ENCODE measurements at regions not wholly inside any gene's neighbourhood (a gene's known extent, or its start where the extent isn't known, plus 50 kb on each side); places are given as distances from the start of the nearest gene placed in this dataset.

GRCh38 chr21:31566064-31566463 lies 93.4 kb upstream of the SOD1 start:
- no peak for DNase-seq

GRCh38 chr21:31564439-31564838 lies 95.1 kb upstream of the SOD1 start:
- DNase-seq = peak; percentile 70

- DNase-seq = no peak
Measured at GRCh38 chr21:31560479-31560878, 99.0 kb upstream of the SOD1 start.

- peak; percentile 98 for DNase-seq
Measured at GRCh38 chr21:31559368-31560119, 99.9 kb upstream of the SOD1 start.

- peak; percentile 97 for DNase-seq
Measured at GRCh38 chr21:31558962-31559367, 100.5 kb upstream of the SOD1 start.

GRCh38 chr21:31558189-31558961 lies 101.1 kb upstream of the SOD1 start:
- DNase-seq = no peak

- no peak for DNase-seq
Measured at GRCh38 chr21:31557421-31558188, 101.9 kb upstream of the SOD1 start.

GRCh38 chr21:31556662-31557061 lies 102.8 kb upstream of the SOD1 start:
- no peak for DNase-seq

GRCh38 chr21:31555741-31556191 lies 103.7 kb upstream of the SOD1 start:
- no peak for DNase-seq

GRCh38 chr21:31554511-31555022 lies 104.9 kb upstream of the SOD1 start:
- peak; percentile 50 for DNase-seq

GRCh38 chr21:31553926-31554325 lies 105.6 kb upstream of the SOD1 start:
- no peak for DNase-seq

GRCh38 chr21:31553461-31553860 lies 106.0 kb upstream of the SOD1 start:
- no peak for DNase-seq

GRCh38 chr21:31552826-31553225 lies 106.7 kb upstream of the SOD1 start:
- no peak for DNase-seq

GRCh38 chr21:31550070-31550469 lies 109.4 kb upstream of the SOD1 start:
- DNase-seq = no peak

GRCh38 chr21:31548688-31549087 lies 110.8 kb upstream of the SOD1 start:
- no peak for DNase-seq

- DNase-seq = no peak
Measured at GRCh38 chr21:31546443-31547170, 112.9 kb upstream of the SOD1 start.

- DNase-seq = no peak
Measured at GRCh38 chr21:31545036-31545435, 114.5 kb upstream of the SOD1 start.

GRCh38 chr21:31543191-31543590 lies 116.3 kb upstream of the SOD1 start:
- DNase-seq = peak; percentile 31

- no peak for DNase-seq
Measured at GRCh38 chr21:31538816-31539215, 120.7 kb upstream of the SOD1 start.

GRCh38 chr21:31537872-31538576 lies 121.5 kb upstream of the SOD1 start:
- DNase-seq = no peak

- no peak for DNase-seq
Measured at GRCh38 chr21:31536138-31536537, 123.4 kb upstream of the SOD1 start.

GRCh38 chr21:31531967-31532366 lies 127.5 kb upstream of the SOD1 start:
- DNase-seq = no peak
